ENCODE measurements at regions not wholly inside any gene's neighbourhood (a gene's known extent, or its start where the extent isn't known, plus 50 kb on each side); places are given as distances from the start of the nearest gene placed in this dataset.

GRCh38 chr10:128729910-128730420 is 603.7 kb upstream of the MKI67 start:
- H3K9me3 Mint-ChIP-seq: peaks cover 0 to 2% (median 0%) of the 10 kb centered on the region in 11 donors
- Histone ChIP-seq H3K4me3 (ENCODE audit: low read length) (no peak overlapping the region), H3K9me3 (ENCODE audit: control insufficient read depth in 2 of 3, low read length in 3 of 3) (no peaks in the 10 kb centered on the region), H3K4me1 (ENCODE audit: control insufficient read depth in 2 of 2, insufficient read depth in 2 of 2, low read length in 2 of 2) (no peaks in the 10 kb centered on the region), H3K27ac (ENCODE audit: low read depth, low read length) (no peak overlapping the region), H3K36me3 (ENCODE audit: control insufficient read depth in 2 of 3, insufficient read depth in 3 of 3, low read length in 3 of 3) (no peaks in the 10 kb centered on the region), H3K27me3 (ENCODE audit: control insufficient read depth in 2 of 2, insufficient read depth in 2 of 2, low read length in 2 of 2) (no peaks in the 10 kb centered on the region)
- DNase-seq: no peak
- no peak for ATAC-seq
- H3K27me3 Mint-ChIP-seq: peaks cover 0 to 12% (median 0%) of the 10 kb centered on the region in 5 donors
- ChIA-PET POLR2A (no interaction called here), CTCF (no interaction called here)
- no peak overlapping the region for H3K27ac Mint-ChIP-seq
- no peaks in the 10 kb centered on the region for H3K4me1 Mint-ChIP-seq
- intact Hi-C loops (cut with micrococcal nuclease): no loop called here
- no peak overlapping the region for H3K4me3 Mint-ChIP-seq
- H3K36me3 Mint-ChIP-seq: no peaks in the 10 kb centered on the region

- CTCF ChIA-PET: no interaction called here
- Histone ChIP-seq H3K36me3 (ENCODE audit: control insufficient read depth in 2 of 3, insufficient read depth in 3 of 3, low read length in 3 of 3) (no peaks in the 10 kb centered on the region), H3K4me1 (ENCODE audit: control insufficient read depth in 2 of 2, insufficient read depth in 2 of 2, low read length in 2 of 2) (no peaks in the 10 kb centered on the region), H3K4me3 (ENCODE audit: low read length) (no peak overlapping the region), H3K9me3 (ENCODE audit: control insufficient read depth in 2 of 3, low read length in 3 of 3) (no peaks in the 10 kb centered on the region), H3K27me3 (ENCODE audit: control insufficient read depth in 2 of 2, insufficient read depth in 2 of 2, low read length in 2 of 2) (no peaks in the 10 kb centered on the region), H3K27ac (ENCODE audit: low read depth, low read length) (no peak overlapping the region)
- no peaks in the 10 kb centered on the region for H3K4me1 Mint-ChIP-seq
- no peak for ATAC-seq
- H3K4me3 Mint-ChIP-seq: no peak overlapping the region
- peaks cover 0 to 12% (median 0%) of the 10 kb centered on the region in 5 donors for H3K27me3 Mint-ChIP-seq
- POLR2A ChIA-PET: no interaction called here
- no peak overlapping the region for H3K27ac Mint-ChIP-seq
- no peaks in the 10 kb centered on the region for H3K36me3 Mint-ChIP-seq
- H3K9me3 Mint-ChIP-seq: peaks cover 0 to 2% (median 0%) of the 10 kb centered on the region in 11 donors
- no peak for DNase-seq
- intact Hi-C loops (cut with micrococcal nuclease): no loop called here
Measured at GRCh38 chr10:128730922-128731321, 604.7 kb upstream of the MKI67 start.

GRCh38 chr10:128734161-128734560 is 607.9 kb upstream of the MKI67 start:
- Histone ChIP-seq H3K27me3 (ENCODE audit: control insufficient read depth in 2 of 2, insufficient read depth in 2 of 2, low read length in 2 of 2) (no peaks in the 10 kb centered on the region), H3K27ac (ENCODE audit: low read depth, low read length) (no peak overlapping the region), H3K9me3 (ENCODE audit: control insufficient read depth in 2 of 3, low read length in 3 of 3) (no peaks in the 10 kb centered on the region), H3K4me3 (ENCODE audit: low read length) (no peak overlapping the region), H3K36me3 (ENCODE audit: control insufficient read depth in 2 of 3, insufficient read depth in 3 of 3, low read length in 3 of 3) (no peaks in the 10 kb centered on the region), H3K4me1 (ENCODE audit: control insufficient read depth in 2 of 2, insufficient read depth in 2 of 2, low read length in 2 of 2) (no peaks in the 10 kb centered on the region)
- Mint-ChIP-seq H3K27ac (no peak overlapping the region), H3K4me3 (no peak overlapping the region), H3K36me3 (no peaks in the 10 kb centered on the region), H3K4me1 (no peaks in the 10 kb centered on the region), H3K27me3 (peaks cover 0 to 9% (median 5%) of the 10 kb centered on the region in 5 donors), H3K9me3 (peaks cover 0 to 2% (median 0%) of the 10 kb centered on the region in 11 donors)
- ATAC-seq (no peak), DNase-seq (no peak)
- POLR2A ChIA-PET: no interaction called here
- CTCF ChIA-PET: no interaction called here
- intact Hi-C loops (cut with micrococcal nuclease): no loop called here

GRCh38 chr10:128734734-128735133 is 608.5 kb upstream of the MKI67 start:
- ChIA-PET POLR2A (no interaction called here), CTCF (no interaction called here)
- Histone ChIP-seq H3K4me3 (ENCODE audit: low read length) (no peak overlapping the region), H3K36me3 (ENCODE audit: control insufficient read depth in 2 of 3, insufficient read depth in 3 of 3, low read length in 3 of 3) (no peaks in the 10 kb centered on the region), H3K9me3 (ENCODE audit: control insufficient read depth in 2 of 3, low read length in 3 of 3) (no peaks in the 10 kb centered on the region), H3K27me3 (ENCODE audit: control insufficient read depth in 2 of 2, insufficient read depth in 2 of 2, low read length in 2 of 2) (no peaks in the 10 kb centered on the region), H3K27ac (ENCODE audit: low read depth, low read length) (no peak overlapping the region), H3K4me1 (ENCODE audit: control insufficient read depth in 2 of 2, insufficient read depth in 2 of 2, low read length in 2 of 2) (no peaks in the 10 kb centered on the region)
- no peak for DNase-seq
- Mint-ChIP-seq H3K27ac (no peak overlapping the region), H3K9me3 (peaks cover 0 to 2% (median 0%) of the 10 kb centered on the region in 11 donors), H3K4me1 (no peaks in the 10 kb centered on the region), H3K36me3 (no peaks in the 10 kb centered on the region), H3K27me3 (peaks cover 0 to 9% (median 6%) of the 10 kb centered on the region in 5 donors), H3K4me3 (no peak overlapping the region)
- intact Hi-C loops (cut with micrococcal nuclease): no loop called here
- no peak for ATAC-seq

GRCh38 chr10:128735996-128736395 is 609.8 kb upstream of the MKI67 start:
- peaks cover 0 to 2% (median 0%) of the 10 kb centered on the region in 11 donors for H3K9me3 Mint-ChIP-seq
- intact Hi-C loops (cut with micrococcal nuclease): no loop called here
- Histone ChIP-seq H3K27ac (ENCODE audit: low read depth, low read length) (no peak overlapping the region), H3K4me1 (ENCODE audit: control insufficient read depth in 2 of 2, insufficient read depth in 2 of 2, low read length in 2 of 2) (no peaks in the 10 kb centered on the region), H3K4me3 (ENCODE audit: low read length) (no peak overlapping the region), H3K9me3 (ENCODE audit: control insufficient read depth in 2 of 3, low read length in 3 of 3) (no peaks in the 10 kb centered on the region), H3K27me3 (ENCODE audit: control insufficient read depth in 2 of 2, insufficient read depth in 2 of 2, low read length in 2 of 2) (no peaks in the 10 kb centered on the region), H3K36me3 (ENCODE audit: control insufficient read depth in 2 of 3, insufficient read depth in 3 of 3, low read length in 3 of 3) (no peaks in the 10 kb centered on the region)
- H3K4me1 Mint-ChIP-seq: no peaks in the 10 kb centered on the region
- DNase-seq (no peak), ATAC-seq (no peak)
- H3K4me3 Mint-ChIP-seq: no peak overlapping the region
- CTCF ChIA-PET: no interaction called here
- no peak overlapping the region for H3K27ac Mint-ChIP-seq
- no peaks in the 10 kb centered on the region for H3K36me3 Mint-ChIP-seq
- peaks cover 0 to 19% (median 8%) of the 10 kb centered on the region in 5 donors for H3K27me3 Mint-ChIP-seq
- POLR2A ChIA-PET: no interaction called here

GRCh38 chr10:128738386-128738915 is 612.2 kb upstream of the MKI67 start:
- CTCF ChIA-PET: no interaction called here
- H3K36me3 ChIP-seq (ENCODE audit: control insufficient read depth in 2 of 3, insufficient read depth in 3 of 3, low read length in 3 of 3): no peaks in the 10 kb centered on the region
- no peak overlapping the region for H3K27ac ChIP-seq (ENCODE audit: low read depth, low read length)
- no peaks in the 10 kb centered on the region for H3K4me1 ChIP-seq (ENCODE audit: control insufficient read depth in 2 of 2, insufficient read depth in 2 of 2, low read length in 2 of 2)
- H3K27me3 Mint-ChIP-seq: peaks cover 0 to 32% (median 19%) of the 10 kb centered on the region in 5 donors
- H3K27ac Mint-ChIP-seq: no peak overlapping the region
- H3K27me3 ChIP-seq (ENCODE audit: control insufficient read depth in 2 of 2, insufficient read depth in 2 of 2, low read length in 2 of 2): no peaks in the 10 kb centered on the region
- DNase-seq (no peak), ATAC-seq (no peak)
- H3K9me3 Mint-ChIP-seq: peaks cover 0 to 2% (median 0%) of the 10 kb centered on the region in 11 donors
- H3K4me1 Mint-ChIP-seq: no peaks in the 10 kb centered on the region
- POLR2A ChIA-PET: no interaction called here
- H3K9me3 ChIP-seq (ENCODE audit: control insufficient read depth in 2 of 3, low read length in 3 of 3): no peaks in the 10 kb centered on the region
- H3K36me3 Mint-ChIP-seq: no peaks in the 10 kb centered on the region
- intact Hi-C loops (cut with micrococcal nuclease): no loop called here
- no peak overlapping the region for H3K4me3 Mint-ChIP-seq
- H3K4me3 ChIP-seq (ENCODE audit: low read length): no peak overlapping the region

- Histone ChIP-seq H3K4me1 (ENCODE audit: control insufficient read depth in 2 of 2, insufficient read depth in 2 of 2, low read length in 2 of 2) (no peaks in the 10 kb centered on the region), H3K27ac (ENCODE audit: low read depth, low read length) (no peak overlapping the region), H3K36me3 (ENCODE audit: control insufficient read depth in 2 of 3, insufficient read depth in 3 of 3, low read length in 3 of 3) (no peaks in the 10 kb centered on the region), H3K9me3 (ENCODE audit: control insufficient read depth in 2 of 3, low read length in 3 of 3) (no peaks in the 10 kb centered on the region), H3K27me3 (ENCODE audit: control insufficient read depth in 2 of 2, insufficient read depth in 2 of 2, low read length in 2 of 2) (no peaks in the 10 kb centered on the region), H3K4me3 (ENCODE audit: low read length) (no peak overlapping the region)
- no peak for DNase-seq
- Mint-ChIP-seq H3K9me3 (no peaks in the 10 kb centered on the region), H3K36me3 (no peaks in the 10 kb centered on the region), H3K27me3 (peaks cover 0 to 29% (median 17%) of the 10 kb centered on the region in 5 donors), H3K4me1 (no peaks in the 10 kb centered on the region), H3K27ac (no peak overlapping the region), H3K4me3 (no peak overlapping the region)
- ChIA-PET POLR2A (no interaction called here), CTCF (no interaction called here)
- ATAC-seq: no peak
- intact Hi-C loops (cut with micrococcal nuclease): no loop called here
Measured at GRCh38 chr10:128739930-128740329, 613.7 kb upstream of the MKI67 start.
